Activated CD8-positive, alpha-beta T cell treated with anti-CD3 and anti-CD28 coated beads, Interleukin-2, amount 10 ng/mL, durations not matched to agents 7 days and 5 days (primary cell): ENCODE measurements at regions not wholly inside any gene's neighbourhood (a gene's known extent, or its start where the extent isn't known, plus 50 kb on each side); places are given as distances from the start of the nearest gene placed in this dataset.

Experiments
- ATAC-seq: fragments of 150-1000 bp; cut with Tn5 transposase; one replicate; pipeline ENCODE4 v1.10.0; 2021; ENCODE audit warnings: moderate library complexity
- CTCF ChIA-PET: fragments of 350-600 bp; sonication (Branson Sonifier 250); formaldehyde crosslinking; loops from one replicate; lab custom pipeline; 2021; ENCODE audit warnings: antibody characterized with exemption; lab: Charles Lee
- POLR2A ChIA-PET: fragments of 350-600 bp; sonication (Branson Sonifier 250); formaldehyde crosslinking; loops from one replicate; lab custom pipeline; 2021; ENCODE audit warnings: antibody characterized with exemption; lab: Charles Lee
- DNase-seq: peaks from one replicate; pipeline ENCODE4 v3.0.0-alpha.2; 2020
- H3K27ac Mint-ChIP-seq: one replicate; pipeline ENCODE4 v1.8.0; 2021; ENCODE audit warnings: mild to moderate bottlenecking, mixed read lengths
- H3K27me3 Mint-ChIP-seq: one replicate; pipeline ENCODE4 v1.8.0; 2021; ENCODE audit warnings: low read depth, mixed read lengths
- H3K36me3 Mint-ChIP-seq: one replicate; pipeline ENCODE4 v1.8.0; 2021; ENCODE audit warnings: low read depth, mixed read lengths
- H3K4me1 Mint-ChIP-seq: one replicate; pipeline ENCODE4 v1.8.0; 2021; ENCODE audit warnings: low read depth, mixed read lengths
- H3K4me3 Mint-ChIP-seq: one replicate; pipeline ENCODE4 v1.8.0; 2021; ENCODE audit warnings: mild to moderate bottlenecking, mixed read lengths
- H3K9me3 Mint-ChIP-seq: one replicate; pipeline ENCODE4 v1.8.0; 2022; ENCODE audit warnings: mixed read lengths; ENCODE audit not compliant: insufficient read depth

- DNase-seq (no peak), ATAC-seq (no peak)
- H3K9me3 Mint-ChIP-seq = no peaks in the 10 kb centered on the region
- no peaks in the 10 kb centered on the region for H3K27me3 Mint-ChIP-seq
- POLR2A ChIA-PET = interaction anchor here (0.6 to 1.6 kb wide), 5 partner anchors 119 to 686 kb away, joined by 3 to 14 read pairs (median 6); partner anchors contain the start of gene TNFAIP3
- CTCF ChIA-PET = interaction anchor here (0.7 to 4.0 kb wide), 62 partner anchors 9 to 411 kb away, joined by 3 to 58 read pairs (median 4); partner anchors contain the start of gene TNFAIP3
- H3K4me3 Mint-ChIP-seq = no peak overlapping the region
- H3K36me3 Mint-ChIP-seq = no peaks in the 10 kb centered on the region
- H3K4me1 Mint-ChIP-seq = peaks cover 56% of the 10 kb centered on the region
- no peak overlapping the region for H3K27ac Mint-ChIP-seq
Measured at GRCh38 chr6:137704802-137705159, 162.3 kb upstream of the TNFAIP3 start.

GRCh38 chr6:137705160-137706082 lies 161.6 kb upstream of the TNFAIP3 start:
- no peak overlapping the region for H3K4me3 Mint-ChIP-seq
- no peaks in the 10 kb centered on the region for H3K9me3 Mint-ChIP-seq
- CTCF ChIA-PET = interaction anchor here (0.7 to 5.6 kb wide), 67 partner anchors 8 to 410 kb away, joined by 3 to 186 read pairs (median 5); partner anchors contain the start of gene TNFAIP3
- H3K27ac Mint-ChIP-seq = no peak overlapping the region
- H3K27me3 Mint-ChIP-seq = no peaks in the 10 kb centered on the region
- ATAC-seq = no peak
- H3K4me1 Mint-ChIP-seq = peaks cover 59% of the 10 kb centered on the region
- POLR2A ChIA-PET = interaction anchor here (0.6 to 1.6 kb wide), 5 partner anchors 118 to 687 kb away, joined by 3 to 14 read pairs (median 6); partner anchors contain the start of gene TNFAIP3
- peak; percentile 79 for DNase-seq
- H3K36me3 Mint-ChIP-seq = no peaks in the 10 kb centered on the region

- Mint-ChIP-seq H3K4me1 (peaks cover 59% of the 10 kb centered on the region), H3K27ac (peak overlapping the region; percentile 8), H3K36me3 (no peaks in the 10 kb centered on the region), H3K27me3 (no peaks in the 10 kb centered on the region), H3K4me3 (no peak overlapping the region), H3K9me3 (no peaks in the 10 kb centered on the region)
- DNase-seq (no peak), ATAC-seq (no peak)
- POLR2A ChIA-PET = interaction anchor here (0.8 to 1.1 kb wide), 3 partner anchors 93 to 162 kb away, joined by 3 to 7 read pairs (median 5); partner anchors contain the start of gene TNFAIP3
- CTCF ChIA-PET = interaction anchor here (0.8 to 5.6 kb wide), 18 partner anchors 9 to 402 kb away, joined by 3 to 186 read pairs (median 4); partner anchors contain the start of gene TNFAIP3
Measured at GRCh38 chr6:137706083-137706750, 160.8 kb upstream of the TNFAIP3 start.

GRCh38 chr6:137707038-137707589 lies 159.9 kb upstream of the TNFAIP3 start:
- H3K4me1 Mint-ChIP-seq = peaks cover 62% of the 10 kb centered on the region
- no peaks in the 10 kb centered on the region for H3K27me3 Mint-ChIP-seq
- CTCF ChIA-PET = interaction anchor here (0.8 to 5.6 kb wide), 47 partner anchors 9 to 300 kb away, joined by 3 to 186 read pairs (median 7); partner anchors contain the start of gene TNFAIP3
- POLR2A ChIA-PET = interaction anchor here (0.8 to 3.0 kb wide), 14 partner anchors 9 to 269 kb away, joined by 3 to 35 read pairs (median 7); partner anchors contain the start of gene TNFAIP3
- peak overlapping the region; percentile 89 for H3K27ac Mint-ChIP-seq
- no peaks in the 10 kb centered on the region for H3K36me3 Mint-ChIP-seq
- H3K9me3 Mint-ChIP-seq = no peaks in the 10 kb centered on the region
- ATAC-seq (no peak), DNase-seq (no peak)
- peak overlapping the region; percentile 62 for H3K4me3 Mint-ChIP-seq

- peak overlapping the region; percentile 89 for H3K27ac Mint-ChIP-seq
- POLR2A ChIA-PET = interaction anchor here (0.6 to 3.0 kb wide), 15 partner anchors 9 to 508 kb away, joined by 3 to 35 read pairs (median 5); partner anchors contain the start of gene TNFAIP3
- peaks cover 62% of the 10 kb centered on the region for H3K4me1 Mint-ChIP-seq
- CTCF ChIA-PET = interaction anchor here (0.7 to 5.6 kb wide), 52 partner anchors 9 to 299 kb away, joined by 3 to 186 read pairs (median 6); partner anchors contain the start of gene TNFAIP3
- no peaks in the 10 kb centered on the region for H3K36me3 Mint-ChIP-seq
- ATAC-seq (peak; percentile 82), DNase-seq (peak; percentile 88)
- no peaks in the 10 kb centered on the region for H3K9me3 Mint-ChIP-seq
- no peaks in the 10 kb centered on the region for H3K27me3 Mint-ChIP-seq
- peak overlapping the region; percentile 62 for H3K4me3 Mint-ChIP-seq
Measured at GRCh38 chr6:137707590-137708360, 159.3 kb upstream of the TNFAIP3 start.

GRCh38 chr6:137708481-137708880 lies 158.6 kb upstream of the TNFAIP3 start:
- ATAC-seq (peak; percentile 36), DNase-seq (no peak)

GRCh38 chr6:137709424-137710236 lies 157.4 kb upstream of the TNFAIP3 start:
- ATAC-seq = no peak

More at GRCh38 chr6:137708481-137708880, 158.6 kb upstream of the TNFAIP3 start:
- ChIA-PET CTCF (interaction anchor here (0.7 to 5.6 kb wide), 52 partner anchors 8 to 299 kb away, joined by 3 to 186 read pairs (median 6); partner anchors contain the start of gene TNFAIP3), POLR2A (interaction anchor here (0.6 to 3.0 kb wide), 14 partner anchors 8 to 508 kb away, joined by 3 to 35 read pairs (median 6); partner anchors contain the start of gene TNFAIP3)
- Mint-ChIP-seq H3K4me1 (peaks cover 62% of the 10 kb centered on the region), H3K27me3 (no peaks in the 10 kb centered on the region), H3K9me3 (no peaks in the 10 kb centered on the region), H3K27ac (peak overlapping the region; percentile 89), H3K36me3 (no peaks in the 10 kb centered on the region), H3K4me3 (peak overlapping the region; percentile 62)

GRCh38 chr6:137711972-137712371 lies 155.1 kb upstream of the TNFAIP3 start:
- Mint-ChIP-seq H3K27me3 (no peaks in the 10 kb centered on the region), H3K36me3 (peaks cover 11% of the 10 kb centered on the region), H3K27ac (no peak overlapping the region), H3K4me3 (no peak overlapping the region), H3K9me3 (peaks cover 9% of the 10 kb centered on the region), H3K4me1 (peaks cover 71% of the 10 kb centered on the region)
- ChIA-PET CTCF (interaction anchor here (0.7 to 2.0 kb wide), 5 partner anchors 87 to 263 kb away, joined by 3 to 9 read pairs (median 4); no protein-coding TSS in a partner anchor), POLR2A (interaction anchor here (0.6 to 1.2 kb wide), 3 partner anchors 79 to 236 kb away, joined by 3 to 5 read pairs (median 4); partner anchors contain the start of gene TNFAIP3)
- DNase-seq = no peak
- ATAC-seq = no peak

More at GRCh38 chr6:137709424-137710236, 157.4 kb upstream of the TNFAIP3 start:
- peak overlapping the region; percentile 54 for H3K27ac Mint-ChIP-seq
- no peak for DNase-seq
- H3K4me1 Mint-ChIP-seq = peaks cover 71% of the 10 kb centered on the region
- peaks cover 9% of the 10 kb centered on the region for H3K9me3 Mint-ChIP-seq
- peaks cover 7% of the 10 kb centered on the region for H3K36me3 Mint-ChIP-seq
- ChIA-PET CTCF (interaction anchor here (0.7 to 5.6 kb wide), 17 partner anchors 7 to 267 kb away, joined by 3 to 186 read pairs (median 16); partner anchors contain the start of gene TNFAIP3), POLR2A (interaction anchor here (1.9 to 3.0 kb wide), 4 partner anchors 7 to 160 kb away, joined by 11 to 35 read pairs (median 12); partner anchors contain the start of gene TNFAIP3)
- no peaks in the 10 kb centered on the region for H3K27me3 Mint-ChIP-seq
- H3K4me3 Mint-ChIP-seq = no peak overlapping the region

GRCh38 chr6:137712587-137712986 lies 154.5 kb upstream of the TNFAIP3 start:
- H3K9me3 Mint-ChIP-seq = peaks cover 9% of the 10 kb centered on the region
- H3K4me3 Mint-ChIP-seq = no peak overlapping the region
- ATAC-seq = no peak
- peaks cover 72% of the 10 kb centered on the region for H3K4me1 Mint-ChIP-seq
- peaks cover 15% of the 10 kb centered on the region for H3K36me3 Mint-ChIP-seq
- POLR2A ChIA-PET = interaction anchor here (0.6 to 1.2 kb wide), 4 partner anchors 19 to 237 kb away, joined by 3 to 5 read pairs (median 4); partner anchors contain the start of gene TNFAIP3
- H3K27me3 Mint-ChIP-seq = no peaks in the 10 kb centered on the region
- CTCF ChIA-PET = interaction anchor here (0.7 to 2.0 kb wide), 7 partner anchors 86 to 269 kb away, joined by 3 to 9 read pairs (median 3); no protein-coding TSS in a partner anchor
- no peak overlapping the region for H3K27ac Mint-ChIP-seq
- no peak for DNase-seq
